RKO (cell line): ENCODE measurements at regions not wholly inside any gene's neighbourhood (a gene's known extent, or its start where the extent isn't known, plus 50 kb on each side); places are given as distances from the start of the nearest gene placed in this dataset.
"Not testable (repeated sequence)": the region's sequence is repeated elsewhere in the genome, so short reads cannot be mapped to it uniquely, and the experiment has no call there.

Experiments
- DNase-seq: peaks from one replicate; pipeline ENCODE4 v3.0.0-alpha.2; 2016; ENCODE audit warnings: low spot score

- no peak for DNase-seq
These were observed 80.9 kb downstream of the PTPRS start for GRCh38 chr19:5259750-5260149.

GRCh38 chr19:5257155-5258045 is 83.2 kb downstream of the PTPRS start:
- DNase-seq: no peak

GRCh38 chr19:5255602-5256231 is 84.9 kb downstream of the PTPRS start:
- no peak for DNase-seq

GRCh38 chr19:5254944-5255343 is 85.7 kb downstream of the PTPRS start:
- DNase-seq: no peak

GRCh38 chr19:5254543-5254942 is 86.1 kb downstream of the PTPRS start:
- no peak for DNase-seq

- no peak for DNase-seq
These were observed 87.1 kb downstream of the PTPRS start for GRCh38 chr19:5253406-5254110.

GRCh38 chr19:5251096-5252065 is 89.2 kb downstream of the PTPRS start:
- no peak for DNase-seq

- DNase-seq: no peak
These were observed 90.4 kb downstream of the PTPRS start for GRCh38 chr19:5250127-5250659.

- no peak for DNase-seq
These were observed 91.1 kb downstream of the PTPRS start for GRCh38 chr19:5249526-5249925.

- no peak for DNase-seq
These were observed 92.5 kb downstream of the PTPRS start for GRCh38 chr19:5247957-5248705.

- no peak for DNase-seq
These were observed 94.0 kb downstream of the PTPRS start for GRCh38 chr19:5246554-5247155.

GRCh38 chr19:5245631-5246553 is 94.7 kb downstream of the PTPRS start:
- no peak for DNase-seq

GRCh38 chr19:5244351-5244750 is 96.3 kb downstream of the PTPRS start:
- DNase-seq: no peak

- DNase-seq: no peak
These were observed 96.7 kb downstream of the PTPRS start for GRCh38 chr19:5243878-5244277.

GRCh38 chr19:5241896-5242295 is 98.7 kb downstream of the PTPRS start:
- not testable (repeated sequence) for DNase-seq

- DNase-seq: no peak
These were observed 100.6 kb downstream of the PTPRS start for GRCh38 chr19:5240011-5240410.

- no peak for DNase-seq
These were observed 101.9 kb downstream of the PTPRS start for GRCh38 chr19:5238700-5239099.

- no peak for DNase-seq
These were observed 102.6 kb downstream of the PTPRS start for GRCh38 chr19:5237939-5238480.
